ENCODE measurements at regions not wholly inside any gene's neighbourhood (a gene's known extent, or its start where the extent isn't known, plus 50 kb on each side); places are given as distances from the start of the nearest gene placed in this dataset.

GRCh38 chr20:58099956-58100730 is 128.3 kb downstream of the ANKRD60 start:
- TF ChIP-seq, protein P1, sequence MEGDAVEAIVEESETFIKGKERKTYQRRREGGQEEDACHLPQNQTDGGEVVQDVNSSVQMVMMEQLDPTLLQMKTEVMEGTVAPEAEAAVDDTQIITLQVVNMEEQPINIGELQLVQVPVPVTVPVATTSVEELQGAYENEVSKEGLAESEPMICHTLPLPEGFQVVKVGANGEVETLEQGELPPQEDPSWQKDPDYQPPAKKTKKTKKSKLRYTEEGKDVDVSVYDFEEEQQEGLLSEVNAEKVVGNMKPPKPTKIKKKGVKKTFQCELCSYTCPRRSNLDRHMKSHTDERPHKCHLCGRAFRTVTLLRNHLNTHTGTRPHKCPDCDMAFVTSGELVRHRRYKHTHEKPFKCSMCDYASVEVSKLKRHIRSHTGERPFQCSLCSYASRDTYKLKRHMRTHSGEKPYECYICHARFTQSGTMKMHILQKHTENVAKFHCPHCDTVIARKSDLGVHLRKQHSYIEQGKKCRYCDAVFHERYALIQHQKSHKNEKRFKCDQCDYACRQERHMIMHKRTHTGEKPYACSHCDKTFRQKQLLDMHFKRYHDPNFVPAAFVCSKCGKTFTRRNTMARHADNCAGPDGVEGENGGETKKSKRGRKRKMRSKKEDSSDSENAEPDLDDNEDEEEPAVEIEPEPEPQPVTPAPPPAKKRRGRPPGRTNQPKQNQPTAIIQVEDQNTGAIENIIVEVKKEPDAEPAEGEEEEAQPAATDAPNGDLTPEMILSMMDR (IDR thresholded peaks at IDR 0.05; ENCODE audit: insufficient read depth, low read depth, low read length): no peak

GRCh38 chr20:58099291-58099935 is 129.0 kb downstream of the ANKRD60 start:
- H3K4me3 ChIP-seq (ENCODE audit: low read depth, low read length): no peak overlapping the region
- TF ChIP-seq, protein P1 (IDR thresholded peaks at IDR 0.05; ENCODE audit: insufficient read depth, low read depth, low read length): no peak
- no peak for DNase-seq (ENCODE audit: low read depth)

More at GRCh38 chr20:58099956-58100730, 128.3 kb downstream of the ANKRD60 start:
- no peak for DNase-seq (ENCODE audit: low read depth)
- no peak overlapping the region for H3K4me3 ChIP-seq (ENCODE audit: low read depth, low read length)

DNA sequence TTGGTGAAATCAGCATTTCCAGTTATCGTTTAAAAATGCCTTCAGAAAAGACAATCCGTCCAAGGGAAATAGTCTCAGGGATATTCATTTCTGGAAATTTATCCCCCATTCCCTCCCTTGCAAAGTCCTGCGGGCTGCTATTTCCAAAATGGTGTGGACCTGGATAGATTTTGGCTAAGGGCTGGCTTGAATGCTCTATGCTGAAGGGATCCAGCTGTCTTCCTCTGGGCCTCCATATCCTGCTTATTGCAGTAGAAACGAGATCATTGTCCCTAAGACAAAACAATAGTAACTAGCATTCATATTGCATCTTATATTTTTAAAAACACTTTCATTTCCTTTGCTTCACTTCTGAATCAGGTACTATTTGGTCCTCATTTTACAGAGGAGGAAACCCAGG is 129.9 kb downstream of the ANKRD60 start:
- no peak overlapping the region for H3K4me3 ChIP-seq (ENCODE audit: low read depth, low read length)
- no peak for DNase-seq (ENCODE audit: low read depth)
- TF ChIP-seq, protein P1 (IDR thresholded peaks at IDR 0.05; ENCODE audit: insufficient read depth, low read depth, low read length): no peak

DNA sequence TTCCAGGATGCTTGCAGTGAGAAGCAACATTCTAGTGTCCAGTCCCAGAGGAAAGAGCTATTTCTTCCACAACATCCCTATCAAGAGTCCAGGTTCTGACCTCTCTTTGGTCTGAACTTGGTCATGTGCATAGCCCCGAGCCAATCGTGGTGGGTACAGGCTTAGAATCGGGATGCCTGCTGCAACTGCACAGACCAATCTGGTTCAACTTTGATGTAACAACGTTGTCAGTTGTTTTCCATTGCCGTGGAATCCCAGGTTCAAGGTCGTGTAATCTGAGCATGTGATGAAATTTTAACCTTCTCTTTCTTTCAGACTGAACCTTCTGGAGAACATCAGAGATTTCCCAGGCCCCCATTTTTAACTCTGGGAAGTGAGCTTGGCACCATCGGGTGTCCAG is 130.5 kb downstream of the ANKRD60 start:
- DNase-seq (ENCODE audit: low read depth): no peak
- H3K4me3 ChIP-seq (ENCODE audit: low read depth, low read length): no peak overlapping the region
- TF ChIP-seq, protein P1 (IDR thresholded peaks at IDR 0.05; ENCODE audit: insufficient read depth, low read depth, low read length): no peak

GRCh38 chr20:58097429-58097828 is 131.0 kb downstream of the ANKRD60 start:
- no peak for DNase-seq (ENCODE audit: low read depth)
- no peak overlapping the region for H3K4me3 ChIP-seq (ENCODE audit: low read depth, low read length)
- TF ChIP-seq, protein P1 (IDR thresholded peaks at IDR 0.05; ENCODE audit: insufficient read depth, low read depth, low read length): no peak

DNA sequence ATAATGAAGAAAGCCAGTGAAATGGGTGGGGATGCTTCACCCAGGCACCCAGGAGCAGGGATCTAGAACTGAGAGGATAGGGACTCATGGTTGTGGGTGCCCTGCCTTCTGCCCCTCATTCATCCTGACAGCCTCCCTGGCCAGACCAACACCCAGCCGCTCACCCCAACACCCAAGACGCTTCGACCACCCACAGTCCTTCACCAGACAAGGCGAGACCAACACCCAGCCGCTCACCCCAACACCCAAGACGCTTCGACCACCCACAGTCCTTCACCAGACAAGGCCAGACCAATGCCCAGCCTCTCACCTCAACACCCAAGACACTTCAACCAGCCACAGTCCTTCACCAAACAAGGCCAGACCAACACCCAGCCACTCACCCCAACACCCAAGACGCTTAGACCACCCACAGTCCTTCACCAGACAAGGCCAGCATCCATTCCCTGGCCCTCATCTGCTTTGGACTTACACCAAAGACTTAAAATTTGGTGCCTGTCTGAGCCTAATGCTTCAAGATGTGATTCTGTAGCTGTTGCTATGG is 131.5 kb downstream of the ANKRD60 start:
- no peak for DNase-seq (ENCODE audit: low read depth)
- H3K4me3 ChIP-seq (ENCODE audit: low read depth, low read length): no peak overlapping the region
- TF ChIP-seq, protein P1 (IDR thresholded peaks at IDR 0.05; ENCODE audit: insufficient read depth, low read depth, low read length): no peak
